ENCODE measurements at regions not wholly inside any gene's neighbourhood (a gene's known extent, or its start where the extent isn't known, plus 50 kb on each side); places are given as distances from the start of the nearest gene placed in this dataset.

GRCh38 chr2:150234787-150235446 is 252.6 kb downstream of the RND3 start:
- DNase-seq = no peak
- Mint-ChIP-seq H3K27ac (no peak overlapping the region), H3K27me3 (no peaks in the 10 kb centered on the region), H3K4me3 (no peak overlapping the region), H3K36me3 (no peaks in the 10 kb centered on the region), H3K4me1 (no peaks in the 10 kb centered on the region), H3K9me3 (no peaks in the 10 kb centered on the region)
- CTCF ChIA-PET = no interaction called here

- no peak for DNase-seq
- no peak overlapping the region for H3K27ac Mint-ChIP-seq
- H3K4me1 Mint-ChIP-seq = no peaks in the 10 kb centered on the region
- CTCF ChIA-PET = no interaction called here
- no peaks in the 10 kb centered on the region for H3K36me3 Mint-ChIP-seq
- H3K27me3 Mint-ChIP-seq = no peaks in the 10 kb centered on the region
- no peak overlapping the region for H3K4me3 Mint-ChIP-seq
- no peaks in the 10 kb centered on the region for H3K9me3 Mint-ChIP-seq
These were observed 254.6 kb downstream of the RND3 start for GRCh38 chr2:150232871-150233270.

- no peaks in the 10 kb centered on the region for H3K27me3 Mint-ChIP-seq
- H3K4me3 Mint-ChIP-seq = no peak overlapping the region
- no peaks in the 10 kb centered on the region for H3K36me3 Mint-ChIP-seq
- H3K27ac Mint-ChIP-seq = no peak overlapping the region
- no peaks in the 10 kb centered on the region for H3K4me1 Mint-ChIP-seq
- no peaks in the 10 kb centered on the region for H3K9me3 Mint-ChIP-seq
- CTCF ChIA-PET = no interaction called here
- DNase-seq = no peak
These were observed 255.1 kb downstream of the RND3 start for GRCh38 chr2:150232321-150232720.

GRCh38 chr2:150230616-150231015 is 256.9 kb downstream of the RND3 start:
- Mint-ChIP-seq H3K4me3 (no peak overlapping the region), H3K27ac (no peak overlapping the region), H3K4me1 (no peaks in the 10 kb centered on the region)

GRCh38 chr2:150230004-150230403 is 257.5 kb downstream of the RND3 start:
- Mint-ChIP-seq H3K4me3 (no peak overlapping the region), H3K27me3 (no peaks in the 10 kb centered on the region), H3K4me1 (no peaks in the 10 kb centered on the region), H3K27ac (no peak overlapping the region), H3K36me3 (no peaks in the 10 kb centered on the region), H3K9me3 (no peaks in the 10 kb centered on the region)
- no peak for DNase-seq
- CTCF ChIA-PET = no interaction called here

More at GRCh38 chr2:150230616-150231015, 256.9 kb downstream of the RND3 start:
- CTCF ChIA-PET = no interaction called here
- no peak for DNase-seq
- H3K9me3 Mint-ChIP-seq = no peaks in the 10 kb centered on the region
- no peaks in the 10 kb centered on the region for H3K36me3 Mint-ChIP-seq
- H3K27me3 Mint-ChIP-seq = no peaks in the 10 kb centered on the region

- DNase-seq = no peak
- H3K27me3 Mint-ChIP-seq = no peaks in the 10 kb centered on the region
- H3K4me1 Mint-ChIP-seq = no peaks in the 10 kb centered on the region
- CTCF ChIA-PET = no interaction called here
- H3K4me3 Mint-ChIP-seq = no peak overlapping the region
- peaks cover 2% of the 10 kb centered on the region for H3K9me3 Mint-ChIP-seq
- no peak overlapping the region for H3K27ac Mint-ChIP-seq
- H3K36me3 Mint-ChIP-seq = no peaks in the 10 kb centered on the region
These were observed 258.5 kb downstream of the RND3 start for GRCh38 chr2:150228936-150229335.

- CTCF ChIA-PET = no interaction called here
- no peaks in the 10 kb centered on the region for H3K4me1 Mint-ChIP-seq
- no peak overlapping the region for H3K4me3 Mint-ChIP-seq
- H3K36me3 Mint-ChIP-seq = no peaks in the 10 kb centered on the region
- H3K27me3 Mint-ChIP-seq = no peaks in the 10 kb centered on the region
- DNase-seq = no peak
- no peak overlapping the region for H3K27ac Mint-ChIP-seq
- peaks cover 2% of the 10 kb centered on the region for H3K9me3 Mint-ChIP-seq
These were observed 262.4 kb downstream of the RND3 start for GRCh38 chr2:150225030-150225429.

- H3K27ac Mint-ChIP-seq = no peak overlapping the region
- CTCF ChIA-PET = no interaction called here
- H3K4me1 Mint-ChIP-seq = no peaks in the 10 kb centered on the region
- no peaks in the 10 kb centered on the region for H3K27me3 Mint-ChIP-seq
- no peaks in the 10 kb centered on the region for H3K36me3 Mint-ChIP-seq
- H3K4me3 Mint-ChIP-seq = no peak overlapping the region
- H3K9me3 Mint-ChIP-seq = peaks cover 2% of the 10 kb centered on the region
- no peak for DNase-seq
These were observed 263.1 kb downstream of the RND3 start for GRCh38 chr2:150224321-150224720.

- H3K4me1 Mint-ChIP-seq = no peaks in the 10 kb centered on the region
- H3K36me3 Mint-ChIP-seq = no peaks in the 10 kb centered on the region
- no peaks in the 10 kb centered on the region for H3K27me3 Mint-ChIP-seq
- H3K27ac Mint-ChIP-seq = no peak overlapping the region
- CTCF ChIA-PET = no interaction called here
- peaks cover 2% of the 10 kb centered on the region for H3K9me3 Mint-ChIP-seq
- DNase-seq = no peak
- no peak overlapping the region for H3K4me3 Mint-ChIP-seq
These were observed 264.5 kb downstream of the RND3 start for GRCh38 chr2:150222942-150223341.

GRCh38 chr2:150222379-150222778 is 265.1 kb downstream of the RND3 start:
- no peaks in the 10 kb centered on the region for H3K4me1 Mint-ChIP-seq
- H3K36me3 Mint-ChIP-seq = no peaks in the 10 kb centered on the region
- no peak overlapping the region for H3K4me3 Mint-ChIP-seq
- no peak overlapping the region for H3K27ac Mint-ChIP-seq
- H3K9me3 Mint-ChIP-seq = peaks cover 2% of the 10 kb centered on the region
- DNase-seq = no peak
- CTCF ChIA-PET = no interaction called here
- no peaks in the 10 kb centered on the region for H3K27me3 Mint-ChIP-seq

- Mint-ChIP-seq H3K27me3 (no peaks in the 10 kb centered on the region), H3K4me3 (no peak overlapping the region), H3K27ac (no peak overlapping the region), H3K9me3 (peaks cover 2% of the 10 kb centered on the region), H3K36me3 (no peaks in the 10 kb centered on the region), H3K4me1 (no peaks in the 10 kb centered on the region)
- DNase-seq = no peak
- CTCF ChIA-PET = no interaction called here
These were observed 267.6 kb downstream of the RND3 start for GRCh38 chr2:150219861-150220260.

GRCh38 chr2:150215041-150215440 is 272.4 kb downstream of the RND3 start:
- no peak overlapping the region for H3K27ac Mint-ChIP-seq
- H3K27me3 Mint-ChIP-seq = no peaks in the 10 kb centered on the region
- H3K4me1 Mint-ChIP-seq = no peaks in the 10 kb centered on the region
- H3K4me3 Mint-ChIP-seq = no peak overlapping the region
- H3K36me3 Mint-ChIP-seq = no peaks in the 10 kb centered on the region
- DNase-seq = no peak
- H3K9me3 Mint-ChIP-seq = no peaks in the 10 kb centered on the region
- CTCF ChIA-PET = no interaction called here

- CTCF ChIA-PET = no interaction called here
- Mint-ChIP-seq H3K27ac (no peak overlapping the region), H3K4me3 (no peak overlapping the region), H3K27me3 (no peaks in the 10 kb centered on the region), H3K4me1 (no peaks in the 10 kb centered on the region), H3K9me3 (no peaks in the 10 kb centered on the region), H3K36me3 (no peaks in the 10 kb centered on the region)
- DNase-seq = no peak
These were observed 272.8 kb downstream of the RND3 start for GRCh38 chr2:150214626-150215025.

- Mint-ChIP-seq H3K4me1 (no peaks in the 10 kb centered on the region), H3K27ac (no peak overlapping the region), H3K36me3 (no peaks in the 10 kb centered on the region), H3K27me3 (no peaks in the 10 kb centered on the region), H3K9me3 (no peaks in the 10 kb centered on the region), H3K4me3 (no peak overlapping the region)
- no peak for DNase-seq
- CTCF ChIA-PET = no interaction called here
These were observed 274.7 kb downstream of the RND3 start for GRCh38 chr2:150212722-150213171.

GRCh38 chr2:150211164-150211631 is 276.3 kb downstream of the RND3 start:
- Mint-ChIP-seq H3K27me3 (no peaks in the 10 kb centered on the region), H3K9me3 (no peaks in the 10 kb centered on the region), H3K4me1 (no peaks in the 10 kb centered on the region), H3K27ac (no peak overlapping the region), H3K4me3 (no peak overlapping the region), H3K36me3 (no peaks in the 10 kb centered on the region)
- no peak for DNase-seq
- CTCF ChIA-PET = no interaction called here

GRCh38 chr2:150209746-150210145 is 277.7 kb downstream of the RND3 start:
- Mint-ChIP-seq H3K9me3 (no peaks in the 10 kb centered on the region), H3K27ac (no peak overlapping the region), H3K4me3 (no peak overlapping the region), H3K4me1 (no peaks in the 10 kb centered on the region), H3K27me3 (no peaks in the 10 kb centered on the region), H3K36me3 (no peaks in the 10 kb centered on the region)
- CTCF ChIA-PET = no interaction called here
- no peak for DNase-seq

All from activated naive CD4-positive, alpha-beta T cell treated with anti-CD3 and anti-CD28 coated beads, Interleukin-2, amount 10 ng/mL, durations not matched to agents 7 days and 5 days (primary cell).